Muscle of back (tissue), 3 donors: ENCODE measurements at regions not wholly inside any gene's neighbourhood (a gene's known extent, or its start where the extent isn't known, plus 50 kb on each side); places are given as distances from the start of the nearest gene placed in this dataset.
"Not testable (repeated sequence)": the region's sequence is repeated elsewhere in the genome, so short reads cannot be mapped to it uniquely, and the experiment has no call there.

Experiments used
- DNase-seq, 3 donors: peaks; one replicate each; pipeline versions ENCODE4 v3.0.0 to v3.0.0-alpha.2; 2013

DNA sequence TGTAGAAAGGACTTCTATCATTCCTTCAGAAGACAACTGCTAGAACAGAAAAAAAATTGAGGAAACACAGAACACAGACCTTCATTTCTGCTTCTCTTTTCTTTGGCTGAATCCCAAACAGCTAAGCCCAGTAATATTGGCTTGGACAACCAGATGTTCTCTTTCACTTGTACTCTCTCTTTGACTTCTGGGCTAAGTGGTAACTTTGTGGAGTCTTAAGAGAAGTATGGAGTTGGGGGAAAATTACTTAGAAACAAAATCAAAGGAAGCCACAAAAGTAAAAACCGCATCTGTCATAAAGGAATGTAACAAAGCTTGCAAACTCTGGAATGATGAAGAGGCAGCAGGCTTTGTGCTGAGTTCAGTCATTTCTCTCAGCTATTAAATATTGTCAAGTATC is 587.5 kb downstream of the CBLN4 start:
- peak; percentile 13 to 59 (median 22) for DNase-seq

DNA sequence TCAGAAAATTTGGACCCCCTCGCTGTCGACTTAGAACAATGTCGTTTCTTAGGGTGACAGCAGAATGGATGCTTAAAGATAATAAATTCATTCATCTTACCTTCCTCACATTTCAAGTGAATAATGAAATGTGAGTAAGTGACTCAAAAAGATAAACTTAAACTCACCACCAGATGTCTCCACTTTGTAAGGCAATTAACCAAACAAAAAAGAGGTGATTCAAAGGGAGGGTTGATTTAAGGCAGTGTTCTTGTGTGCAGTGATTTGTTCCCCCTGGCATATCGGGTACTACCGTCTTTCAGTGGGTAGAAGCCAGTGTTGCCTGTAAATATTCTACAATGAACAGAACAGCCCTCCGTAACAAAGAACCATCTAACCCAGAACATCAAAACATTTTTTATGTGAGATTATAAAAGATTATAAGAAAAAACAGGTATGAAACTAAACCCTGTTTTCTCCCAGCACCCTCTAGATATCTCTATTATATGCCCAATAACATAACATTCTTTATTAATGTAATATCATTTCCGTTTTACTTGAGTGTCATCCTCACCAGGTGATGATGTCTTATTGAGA is 589.7 kb downstream of the CBLN4 start:
- peak in 2 of 3 donors; percentile 9 to 48 for DNase-seq

DNA sequence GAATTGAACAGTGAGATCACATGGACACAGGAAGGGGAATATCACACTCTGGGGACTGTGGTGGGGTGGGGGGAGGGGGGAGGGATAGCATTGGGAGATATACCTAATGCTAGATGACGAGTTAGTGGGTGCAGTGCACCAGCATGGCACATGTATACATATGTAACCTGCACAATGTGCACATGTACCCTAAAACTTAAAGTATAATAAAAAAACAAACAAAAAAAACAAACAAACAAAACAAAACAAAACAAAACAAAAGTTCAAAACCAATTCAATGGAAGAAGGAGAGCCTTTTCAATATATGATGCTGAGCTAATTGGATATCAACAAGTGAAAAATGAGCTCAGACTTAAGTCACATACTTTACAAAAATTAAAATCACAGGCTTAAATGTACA is 592.8 kb downstream of the CBLN4 start:
- DNase-seq, result not testable (repeated sequence)

GRCh38 chr20:55406891-55407290 is 598.4 kb downstream of the CBLN4 start:
- no peak for DNase-seq

DNA sequence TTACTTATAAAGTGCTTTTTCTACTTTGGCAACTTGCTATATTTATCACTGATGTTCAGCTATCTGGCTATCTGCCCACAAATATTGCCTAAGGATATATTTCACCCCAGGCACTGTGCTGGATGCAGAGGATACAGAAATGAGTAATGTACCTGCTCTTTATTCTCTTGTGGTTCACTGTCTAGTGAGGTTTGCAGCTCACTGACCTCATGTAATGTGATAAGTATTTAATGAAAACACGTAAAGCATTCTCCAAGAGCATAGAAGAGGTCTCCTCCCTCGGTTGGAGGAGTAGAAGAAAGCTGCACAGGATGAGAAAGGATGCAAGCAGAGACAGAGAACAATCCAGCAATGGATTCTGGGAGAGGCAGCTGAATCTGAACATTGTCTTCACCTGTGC is 610.7 kb downstream of the CBLN4 start:
- no peak for DNase-seq

DNA sequence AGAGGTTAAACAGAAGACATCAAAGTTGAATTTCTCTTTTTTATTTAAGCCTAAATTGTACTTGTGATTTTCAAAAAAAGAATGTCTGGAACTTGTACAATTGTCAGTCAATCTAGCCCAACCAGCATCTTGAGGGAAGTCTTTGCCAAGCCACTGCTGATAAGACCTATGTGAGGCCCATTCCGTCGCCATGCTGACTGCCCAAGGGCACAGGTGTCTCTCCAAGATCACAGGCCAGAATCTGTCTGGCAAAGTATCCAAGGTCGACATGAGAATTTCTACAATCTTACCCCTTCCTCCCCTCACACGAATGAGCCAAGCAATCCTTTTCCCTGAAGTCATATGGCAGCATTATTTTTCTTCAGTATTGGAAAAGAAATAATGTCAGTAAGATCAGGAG is 614.5 kb downstream of the CBLN4 start:
- DNase-seq, result no peak

DNA sequence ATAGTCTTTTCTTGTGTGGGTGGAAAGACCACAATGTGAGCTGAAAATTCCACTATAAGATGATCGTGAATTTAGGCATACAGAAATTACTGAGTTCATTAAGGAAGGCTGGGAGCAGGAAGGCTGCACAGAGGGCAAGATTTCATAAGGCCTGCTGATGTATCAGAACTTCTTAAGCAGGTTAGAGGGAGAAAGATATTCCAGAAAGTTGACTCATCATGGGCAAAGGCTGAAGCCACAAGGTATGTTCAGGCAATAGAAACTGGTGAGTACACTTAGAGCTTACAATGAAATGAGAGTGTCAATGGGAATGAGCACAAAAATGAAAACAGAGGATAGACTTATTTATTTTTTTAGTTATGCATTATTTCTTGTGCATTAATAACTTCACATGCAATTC is 618.6 kb downstream of the CBLN4 start:
- DNase-seq, result no peak

DNA sequence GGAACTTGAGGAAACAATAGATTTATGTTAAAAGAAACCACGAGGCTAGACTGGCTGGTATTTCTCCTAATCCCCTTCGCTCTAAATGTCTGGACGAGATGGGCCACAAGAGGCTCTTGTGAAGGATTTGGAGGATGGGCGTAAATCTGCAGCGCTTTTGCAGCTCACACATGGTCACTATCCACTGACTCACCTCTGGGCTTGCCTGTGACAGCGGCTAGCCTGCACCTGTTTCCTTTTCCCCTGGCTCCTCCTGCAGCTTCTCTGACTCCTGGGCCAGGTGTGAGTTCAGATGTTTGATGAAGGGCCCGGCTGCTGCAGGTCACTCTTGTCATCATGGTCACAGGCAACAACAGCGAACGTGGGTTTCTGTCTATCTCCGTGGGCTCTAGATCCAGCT is 629.4 kb downstream of the CBLN4 start:
- DNase-seq, result no peak

- no peak for DNase-seq
Measured at GRCh38 chr20:55365745-55366144, 639.6 kb downstream of the CBLN4 start.

DNA sequence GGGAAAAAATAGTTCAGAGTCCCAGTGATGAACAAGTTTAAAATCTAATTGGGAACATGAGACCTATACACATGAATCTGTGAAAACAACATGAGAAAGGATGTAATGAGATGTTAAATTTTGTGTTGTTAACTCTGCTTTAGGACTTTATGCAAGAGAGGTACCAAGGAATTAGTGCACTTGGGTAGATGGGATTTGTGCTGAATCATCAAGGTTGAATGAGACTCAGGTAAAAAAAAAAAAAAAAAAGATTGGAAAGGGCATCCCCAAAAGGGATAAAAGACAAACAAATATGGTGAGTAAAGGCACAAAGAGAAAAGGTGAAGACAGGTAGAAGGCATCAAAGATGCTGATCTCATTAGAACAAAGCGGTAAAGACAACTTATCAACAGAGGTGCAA is 644.4 kb downstream of the CBLN4 start:
- no peak for DNase-seq

GRCh38 chr20:55354720-55355119 is 650.6 kb downstream of the CBLN4 start:
- peak in 2 of 3 donors; percentile 2 to 4 for DNase-seq

DNA sequence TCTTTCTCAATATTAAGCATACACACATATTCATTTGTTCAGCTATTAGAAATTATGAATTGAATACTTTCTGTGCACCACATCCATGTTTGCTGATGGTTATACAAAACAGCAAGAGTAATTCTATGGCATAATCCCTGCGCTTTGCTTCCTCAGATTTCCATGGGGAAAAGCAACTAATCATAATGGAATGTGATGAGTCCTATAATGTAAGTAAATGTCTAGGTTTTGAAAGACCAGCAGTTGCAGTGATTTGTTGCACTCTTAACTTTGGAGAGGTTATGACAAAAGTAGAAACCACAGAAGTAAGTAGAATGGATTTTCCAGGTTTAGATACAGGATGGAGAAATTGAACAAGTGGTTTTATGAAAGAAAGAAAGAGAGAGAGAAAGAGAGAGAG is 652.1 kb downstream of the CBLN4 start:
- peak; percentile 5 to 33 (median 12) for DNase-seq

- no peak for DNase-seq
Measured at GRCh38 chr20:55348223-55348622, 657.1 kb downstream of the CBLN4 start.

- no peak for DNase-seq
Measured at GRCh38 chr20:55342822-55343221, 662.5 kb downstream of the CBLN4 start.

DNA sequence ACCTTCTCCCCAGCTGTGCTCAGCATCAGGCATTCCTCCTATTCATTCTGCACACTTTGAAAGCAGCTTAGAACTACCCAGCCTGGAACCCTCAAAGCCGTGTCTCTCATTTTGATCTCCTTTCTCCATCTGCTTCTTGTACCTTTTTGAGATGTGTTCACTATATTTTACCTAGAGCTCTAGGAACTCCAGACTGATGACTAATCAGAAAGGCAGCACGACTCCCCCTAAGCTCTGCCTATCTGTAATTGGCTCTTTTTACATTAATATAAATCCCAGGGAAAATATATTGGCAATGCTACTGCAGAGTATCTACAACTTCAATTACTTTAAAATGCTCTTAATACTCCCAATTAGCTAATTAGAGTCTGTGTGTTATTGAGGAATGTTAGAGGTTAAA is 671.5 kb downstream of the CBLN4 start:
- DNase-seq, result no peak

GRCh38 chr20:55329108-55329507 is 676.2 kb downstream of the CBLN4 start:
- DNase-seq, result no peak

- no peak for DNase-seq
Measured at GRCh38 chr20:55322745-55323144, 682.6 kb downstream of the CBLN4 start.

DNA sequence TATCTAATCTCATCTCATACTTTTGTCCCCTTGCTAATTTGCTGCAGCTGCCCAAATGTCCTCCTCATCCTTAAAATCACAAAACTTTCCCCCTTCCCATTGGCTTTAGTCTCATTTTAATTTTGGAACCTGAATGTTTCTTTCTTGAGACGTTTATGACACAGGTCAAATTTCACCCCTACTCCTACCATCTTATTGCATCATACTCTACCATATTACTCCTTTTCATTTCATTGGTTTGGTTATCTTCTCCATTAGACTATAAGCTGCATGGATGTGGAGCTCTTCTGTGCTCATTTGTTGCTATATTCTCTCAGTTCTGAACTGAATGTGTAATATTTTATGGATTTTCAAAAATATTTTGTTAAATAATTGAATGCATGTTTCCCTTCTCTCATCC is 688.6 kb downstream of the CBLN4 start:
- no peak for DNase-seq

GRCh38 chr20:55310844-55311243 is 694.5 kb downstream of the CBLN4 start:
- not testable (repeated sequence) for DNase-seq

- no peak for DNase-seq
Measured at GRCh38 chr20:55291261-55291660, 714.1 kb downstream of the CBLN4 start.

GRCh38 chr20:55283889-55284288 is 721.4 kb downstream of the CBLN4 start:
- no peak for DNase-seq

- no peak for DNase-seq
Measured at GRCh38 chr20:55273149-55273548, 732.2 kb downstream of the CBLN4 start.

GRCh38 chr20:55271371-55271770 is 733.9 kb downstream of the CBLN4 start:
- DNase-seq, result no peak

DNA sequence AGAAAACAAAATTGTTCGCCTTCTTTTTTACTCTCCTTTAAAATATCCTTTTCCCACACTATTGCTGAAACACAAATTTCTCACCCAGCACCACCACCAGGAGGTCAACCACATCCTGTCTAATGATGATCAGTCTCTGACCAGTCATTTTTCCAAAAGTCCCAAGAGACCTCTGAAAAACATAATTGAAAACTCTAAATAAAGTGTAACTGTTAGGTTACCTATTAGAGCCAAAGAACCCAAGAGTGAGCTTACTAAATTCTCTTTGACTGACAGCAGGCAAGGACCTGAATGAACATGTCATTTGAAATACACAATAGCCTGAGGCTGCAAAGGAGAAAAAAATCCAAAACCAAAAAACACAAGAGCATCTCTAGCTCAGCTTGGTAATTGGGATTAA is 735.4 kb downstream of the CBLN4 start:
- no peak for DNase-seq

- no peak for DNase-seq
Measured at GRCh38 chr20:55266361-55266760, 739.0 kb downstream of the CBLN4 start.
